ENCODE measurements at regions not wholly inside any gene's neighbourhood (a gene's known extent, or its start where the extent isn't known, plus 50 kb on each side); places are given as distances from the start of the nearest gene placed in this dataset.

DNA sequence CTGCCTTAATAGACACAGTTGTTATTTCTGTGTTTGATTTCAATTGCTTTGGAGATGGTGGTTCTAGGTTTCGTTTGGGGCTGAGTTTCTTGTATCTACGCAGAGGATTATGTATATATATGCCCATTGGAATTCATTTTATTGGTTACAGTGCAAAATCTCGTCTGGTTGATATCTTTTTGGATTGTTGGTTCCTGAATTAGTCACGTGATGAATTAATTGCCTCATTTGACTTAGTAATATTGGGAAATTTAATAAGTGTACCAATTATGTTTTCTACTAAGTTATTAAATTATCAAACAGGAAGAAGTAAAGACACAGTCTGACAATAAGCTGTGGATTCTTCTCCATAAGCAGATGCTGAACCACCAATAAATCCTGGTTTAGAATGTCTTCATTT lies 467.9 kb upstream of the TENM3 start:
- Histone ChIP-seq H3K9ac (ENCODE audit: insufficient read depth in 1 of 2, low read length in 2 of 2) (no peak overlapping the region), H3K27me3 (ENCODE audit: control insufficient read depth in 3 of 3, insufficient read depth in 3 of 3, low read length in 2 of 3) (no peaks in the 10 kb centered on the region), H3K4me1 (ENCODE audit: control insufficient read depth in 5 of 5, insufficient read depth in 5 of 5, low read length in 5 of 5) (no peaks in the 10 kb centered on the region), H3K27ac (ENCODE audit: low read depth in 1 of 2, low read length in 1 of 2) (no peak overlapping the region), H3K9me3 (ENCODE audit: control insufficient read depth in 4 of 4, insufficient read depth in 3 of 4, low read length in 3 of 4) (no peaks in the 10 kb centered on the region), H3K36me3 (ENCODE audit: control insufficient read depth in 4 of 4, insufficient read depth in 4 of 4, low read length in 4 of 4) (no peaks in the 10 kb centered on the region), H3K4me3 (no peak overlapping the region)
- WGBS, 2 donors, result 77 to 84% methylated on average over 4 of the region's 4 CpGs
- DNase-seq (no peak), ATAC-seq (ENCODE audit: insufficient read depth, low FRiP score) (no peak)
- TF ChIP-seq, protein P1, sequence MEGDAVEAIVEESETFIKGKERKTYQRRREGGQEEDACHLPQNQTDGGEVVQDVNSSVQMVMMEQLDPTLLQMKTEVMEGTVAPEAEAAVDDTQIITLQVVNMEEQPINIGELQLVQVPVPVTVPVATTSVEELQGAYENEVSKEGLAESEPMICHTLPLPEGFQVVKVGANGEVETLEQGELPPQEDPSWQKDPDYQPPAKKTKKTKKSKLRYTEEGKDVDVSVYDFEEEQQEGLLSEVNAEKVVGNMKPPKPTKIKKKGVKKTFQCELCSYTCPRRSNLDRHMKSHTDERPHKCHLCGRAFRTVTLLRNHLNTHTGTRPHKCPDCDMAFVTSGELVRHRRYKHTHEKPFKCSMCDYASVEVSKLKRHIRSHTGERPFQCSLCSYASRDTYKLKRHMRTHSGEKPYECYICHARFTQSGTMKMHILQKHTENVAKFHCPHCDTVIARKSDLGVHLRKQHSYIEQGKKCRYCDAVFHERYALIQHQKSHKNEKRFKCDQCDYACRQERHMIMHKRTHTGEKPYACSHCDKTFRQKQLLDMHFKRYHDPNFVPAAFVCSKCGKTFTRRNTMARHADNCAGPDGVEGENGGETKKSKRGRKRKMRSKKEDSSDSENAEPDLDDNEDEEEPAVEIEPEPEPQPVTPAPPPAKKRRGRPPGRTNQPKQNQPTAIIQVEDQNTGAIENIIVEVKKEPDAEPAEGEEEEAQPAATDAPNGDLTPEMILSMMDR (IDR thresholded peaks at IDR 0.05; ENCODE audit: control extremely low read depth, extremely low read depth), result no peak

DNA sequence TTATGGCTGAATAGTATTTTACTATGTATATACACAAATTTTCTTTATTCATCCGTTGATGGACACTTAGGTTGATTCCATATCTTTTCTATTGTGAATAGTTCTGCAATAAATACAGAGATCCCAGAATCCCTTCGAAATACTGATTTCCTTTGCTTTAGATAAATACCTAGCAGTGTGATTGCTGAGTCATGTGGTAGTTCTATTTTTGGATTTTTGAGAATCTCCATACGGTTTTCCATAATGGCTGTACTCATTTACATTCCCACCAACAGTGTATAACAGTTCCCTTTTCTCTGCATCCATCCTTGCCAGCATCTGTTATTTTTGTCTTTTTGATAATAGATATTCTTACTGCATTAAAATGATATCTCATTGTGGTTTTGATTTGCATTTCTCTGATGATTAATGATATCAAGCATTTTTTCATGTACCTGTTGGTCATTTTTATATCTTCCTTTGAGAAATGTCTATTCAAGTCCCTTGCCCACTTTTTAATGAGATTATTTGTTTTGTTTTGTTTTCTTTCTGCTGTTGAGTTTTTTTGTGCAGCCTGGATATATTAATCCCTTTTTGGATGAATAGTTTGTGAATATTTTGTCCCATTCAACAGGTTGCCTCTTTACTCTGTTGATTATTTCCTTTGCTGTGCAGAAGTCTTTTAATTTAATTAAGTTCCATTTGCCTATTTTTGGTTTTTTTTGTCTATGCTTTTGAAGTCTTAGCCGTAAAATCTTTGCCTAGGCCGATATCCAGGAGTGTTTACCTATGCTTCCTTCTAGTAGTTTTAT lies 466.7 kb upstream of the TENM3 start:
- no peak for ATAC-seq (ENCODE audit: insufficient read depth, low FRiP score)
- no peaks in the 10 kb centered on the region for H3K27me3 ChIP-seq (ENCODE audit: control insufficient read depth in 3 of 3, insufficient read depth in 3 of 3, low read length in 2 of 3)
- DNase-seq, result no peak
- H3K4me1 ChIP-seq (ENCODE audit: control insufficient read depth in 5 of 5, insufficient read depth in 5 of 5, low read length in 5 of 5), result no peaks in the 10 kb centered on the region
- H3K36me3 ChIP-seq (ENCODE audit: control insufficient read depth in 4 of 4, insufficient read depth in 4 of 4, low read length in 4 of 4), result no peaks in the 10 kb centered on the region
- H3K9ac ChIP-seq (ENCODE audit: insufficient read depth in 1 of 2, low read length in 2 of 2), result no peak overlapping the region
- no peak overlapping the region for H3K4me3 ChIP-seq
- H3K9me3 ChIP-seq (ENCODE audit: control insufficient read depth in 4 of 4, insufficient read depth in 3 of 4, low read length in 3 of 4), result no peaks in the 10 kb centered on the region
- whole genome bisulfite sequencing, 2 donors, result 77 to 82% methylated on average over 5 of the region's 5 CpGs
- H3K27ac ChIP-seq (ENCODE audit: low read depth in 1 of 2, low read length in 1 of 2), result no peak overlapping the region
- TF ChIP-seq, protein P1 (IDR thresholded peaks at IDR 0.05; ENCODE audit: control extremely low read depth, extremely low read depth), result no peak

DNA sequence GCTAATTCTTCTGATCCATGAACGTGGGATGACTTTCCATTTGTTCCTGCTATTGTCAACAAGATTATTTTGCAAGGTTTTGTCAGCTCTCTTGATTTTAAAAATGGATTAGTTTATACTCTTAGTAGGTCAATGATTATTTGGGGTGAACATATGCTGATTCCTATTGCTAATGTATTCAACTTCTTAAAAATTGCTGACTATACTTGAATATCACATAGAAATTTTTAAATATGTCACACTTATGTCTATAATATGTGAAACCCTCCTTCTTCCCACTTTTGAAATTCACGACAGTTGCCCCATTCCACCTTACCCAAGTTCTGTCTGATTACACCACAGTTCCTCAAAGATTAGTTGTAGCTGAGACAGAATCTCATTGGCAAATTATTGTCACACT lies 465.7 kb upstream of the TENM3 start:
- TF ChIP-seq, protein P1 (IDR thresholded peaks at IDR 0.05; ENCODE audit: control extremely low read depth, extremely low read depth), result no peak
- Histone ChIP-seq H3K4me1 (ENCODE audit: control insufficient read depth in 5 of 5, insufficient read depth in 5 of 5, low read length in 5 of 5) (no peaks in the 10 kb centered on the region), H3K9ac (ENCODE audit: insufficient read depth in 1 of 2, low read length in 2 of 2) (no peak overlapping the region), H3K27me3 (ENCODE audit: control insufficient read depth in 3 of 3, insufficient read depth in 3 of 3, low read length in 2 of 3) (no peaks in the 10 kb centered on the region), H3K27ac (ENCODE audit: low read depth in 1 of 2, low read length in 1 of 2) (no peak overlapping the region), H3K4me3 (no peak overlapping the region), H3K9me3 (ENCODE audit: control insufficient read depth in 4 of 4, insufficient read depth in 3 of 4, low read length in 3 of 4) (no peaks in the 10 kb centered on the region), H3K36me3 (ENCODE audit: control insufficient read depth in 4 of 4, insufficient read depth in 4 of 4, low read length in 4 of 4) (no peaks in the 10 kb centered on the region)
- ATAC-seq (ENCODE audit: insufficient read depth, low FRiP score) (no peak), DNase-seq (no peak)
- 71 to 77% methylated on average over 2 of the region's 2 CpGs for WGBS, 2 donors

DNA sequence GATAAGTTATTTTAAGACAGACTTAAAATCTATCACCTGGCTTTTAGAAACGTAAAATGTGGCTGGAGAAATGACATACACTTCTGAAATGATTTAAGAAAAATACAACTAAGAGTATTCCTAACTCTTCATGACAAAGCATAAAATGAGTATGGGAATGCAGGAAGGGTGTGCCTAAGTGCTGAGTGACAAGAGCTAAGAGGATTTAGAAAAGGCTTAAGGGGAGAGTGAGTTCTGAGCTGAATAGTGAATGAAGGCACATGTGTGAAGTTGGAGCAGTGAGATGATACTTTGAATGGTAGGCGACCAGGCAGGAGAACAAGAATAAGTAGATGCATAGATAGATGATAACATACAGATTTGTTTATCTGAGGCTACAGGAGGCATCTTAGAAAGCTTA lies 458.3 kb upstream of the TENM3 start:
- Histone ChIP-seq H3K4me3 (no peak overlapping the region), H3K27ac (ENCODE audit: low read depth in 1 of 2, low read length in 1 of 2) (no peak overlapping the region), H3K27me3 (ENCODE audit: control insufficient read depth in 3 of 3, insufficient read depth in 3 of 3, low read length in 2 of 3) (no peaks in the 10 kb centered on the region), H3K9ac (ENCODE audit: insufficient read depth in 1 of 2, low read length in 2 of 2) (no peak overlapping the region), H3K9me3 (ENCODE audit: control insufficient read depth in 4 of 4, insufficient read depth in 3 of 4, low read length in 3 of 4) (peaks cover 0 to 2% (median 0%) of the 10 kb centered on the region in 4 donors), H3K36me3 (ENCODE audit: control insufficient read depth in 4 of 4, insufficient read depth in 4 of 4, low read length in 4 of 4) (no peaks in the 10 kb centered on the region), H3K4me1 (ENCODE audit: control insufficient read depth in 5 of 5, insufficient read depth in 5 of 5, low read length in 5 of 5) (no peaks in the 10 kb centered on the region)
- ATAC-seq (ENCODE audit: insufficient read depth, low FRiP score) (no peak), DNase-seq (no peak)
- TF ChIP-seq, protein P1 (IDR thresholded peaks at IDR 0.05; ENCODE audit: control extremely low read depth, extremely low read depth), result no peak
- 60 to 72% methylated on average over 2 of the region's 2 CpGs for WGBS, 2 donors
